ENCODE measurements at regions not wholly inside any gene's neighbourhood (a gene's known extent, or its start where the extent isn't known, plus 50 kb on each side); places are given as distances from the start of the nearest gene placed in this dataset.

GRCh38 chr5:154630410-154630809 lies 124.8 kb upstream of the LARP1 start:
- TF ChIP-seq, protein P1, sequence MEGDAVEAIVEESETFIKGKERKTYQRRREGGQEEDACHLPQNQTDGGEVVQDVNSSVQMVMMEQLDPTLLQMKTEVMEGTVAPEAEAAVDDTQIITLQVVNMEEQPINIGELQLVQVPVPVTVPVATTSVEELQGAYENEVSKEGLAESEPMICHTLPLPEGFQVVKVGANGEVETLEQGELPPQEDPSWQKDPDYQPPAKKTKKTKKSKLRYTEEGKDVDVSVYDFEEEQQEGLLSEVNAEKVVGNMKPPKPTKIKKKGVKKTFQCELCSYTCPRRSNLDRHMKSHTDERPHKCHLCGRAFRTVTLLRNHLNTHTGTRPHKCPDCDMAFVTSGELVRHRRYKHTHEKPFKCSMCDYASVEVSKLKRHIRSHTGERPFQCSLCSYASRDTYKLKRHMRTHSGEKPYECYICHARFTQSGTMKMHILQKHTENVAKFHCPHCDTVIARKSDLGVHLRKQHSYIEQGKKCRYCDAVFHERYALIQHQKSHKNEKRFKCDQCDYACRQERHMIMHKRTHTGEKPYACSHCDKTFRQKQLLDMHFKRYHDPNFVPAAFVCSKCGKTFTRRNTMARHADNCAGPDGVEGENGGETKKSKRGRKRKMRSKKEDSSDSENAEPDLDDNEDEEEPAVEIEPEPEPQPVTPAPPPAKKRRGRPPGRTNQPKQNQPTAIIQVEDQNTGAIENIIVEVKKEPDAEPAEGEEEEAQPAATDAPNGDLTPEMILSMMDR (IDR thresholded peaks at IDR 0.05; ENCODE audit: insufficient read depth, low read depth, low read length), result no peak
- H3K4me3 ChIP-seq (ENCODE audit: low read depth, low read length), result no peak overlapping the region
- DNase-seq (ENCODE audit: low read depth), result peak; percentile 57

DNA sequence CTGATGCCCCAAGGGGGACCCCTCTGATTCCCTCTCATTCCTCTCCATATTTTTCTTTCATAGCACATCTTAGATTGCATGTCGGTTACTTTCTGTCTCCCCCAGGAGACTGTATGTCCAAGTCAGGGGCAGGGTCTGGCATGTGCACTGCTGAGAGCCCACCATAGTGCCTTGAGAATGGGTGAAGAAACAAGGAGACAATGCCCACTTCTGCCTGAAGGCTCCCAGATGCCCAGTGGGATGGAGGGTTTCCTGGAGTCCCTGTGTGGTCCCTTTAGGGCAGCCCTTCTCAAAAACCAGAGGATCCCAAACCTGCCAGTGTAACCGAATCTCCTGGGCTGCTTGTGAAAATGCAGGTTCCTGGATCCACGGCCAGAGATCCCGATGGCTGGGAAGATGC lies 126.5 kb upstream of the LARP1 start:
- DNase-seq (ENCODE audit: low read depth), result no peak
- H3K4me3 ChIP-seq (ENCODE audit: low read depth, low read length), result no peak overlapping the region
- TF ChIP-seq, protein P1 (IDR thresholded peaks at IDR 0.05; ENCODE audit: insufficient read depth, low read depth, low read length), result no peak

DNA sequence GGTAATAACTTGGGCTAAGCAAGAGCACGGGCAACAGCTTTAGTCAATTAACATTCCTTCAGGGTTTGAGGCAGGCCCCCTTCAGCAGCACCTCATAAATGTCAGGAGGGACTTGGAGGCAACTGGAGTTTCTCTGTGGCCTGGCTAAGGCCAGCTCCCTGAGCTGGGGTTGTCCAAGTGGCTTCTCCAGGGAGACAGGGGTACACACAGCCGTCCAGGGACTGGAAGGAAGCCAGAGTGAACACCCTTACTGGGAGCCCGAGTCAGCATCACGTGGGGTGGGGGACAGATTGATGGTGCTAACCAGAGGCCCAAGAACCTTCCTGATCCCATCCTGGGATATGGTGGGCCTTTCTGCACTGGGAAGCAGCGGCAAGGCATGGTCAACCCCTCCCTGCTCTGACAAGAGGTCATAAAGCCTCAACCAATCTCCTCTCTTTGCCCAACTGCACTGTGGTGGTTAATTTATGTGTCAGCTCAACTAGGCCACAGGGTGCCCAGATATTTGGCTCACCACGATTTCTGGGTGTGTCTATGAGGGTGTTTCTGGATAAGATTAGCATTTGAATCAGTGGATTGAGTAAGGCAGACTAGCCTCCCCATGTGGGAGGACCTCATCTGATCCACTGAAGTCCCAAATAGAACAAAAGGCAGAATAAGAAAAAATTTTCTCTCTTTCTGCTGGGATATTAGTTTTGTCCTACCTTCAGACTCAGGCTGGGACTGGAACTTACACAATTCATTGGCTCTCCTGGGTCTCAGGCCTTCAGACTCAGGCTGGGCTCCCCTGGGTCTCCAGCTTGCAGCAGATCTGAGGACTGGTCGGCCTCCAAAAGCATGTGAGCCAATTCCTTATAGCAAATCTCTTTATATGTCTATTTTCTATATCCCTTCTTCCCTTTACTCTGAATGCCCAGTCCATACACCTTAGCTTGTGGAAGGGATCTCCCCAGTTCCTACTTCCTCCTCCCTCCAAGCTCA lies 127.2 kb upstream of the LARP1 start:
- no peak overlapping the region for H3K4me3 ChIP-seq (ENCODE audit: low read depth, low read length)
- TF ChIP-seq, protein P1 (IDR thresholded peaks at IDR 0.05; ENCODE audit: insufficient read depth, low read depth, low read length), result no peak
- DNase-seq (ENCODE audit: low read depth), result peak; percentile 93

DNA sequence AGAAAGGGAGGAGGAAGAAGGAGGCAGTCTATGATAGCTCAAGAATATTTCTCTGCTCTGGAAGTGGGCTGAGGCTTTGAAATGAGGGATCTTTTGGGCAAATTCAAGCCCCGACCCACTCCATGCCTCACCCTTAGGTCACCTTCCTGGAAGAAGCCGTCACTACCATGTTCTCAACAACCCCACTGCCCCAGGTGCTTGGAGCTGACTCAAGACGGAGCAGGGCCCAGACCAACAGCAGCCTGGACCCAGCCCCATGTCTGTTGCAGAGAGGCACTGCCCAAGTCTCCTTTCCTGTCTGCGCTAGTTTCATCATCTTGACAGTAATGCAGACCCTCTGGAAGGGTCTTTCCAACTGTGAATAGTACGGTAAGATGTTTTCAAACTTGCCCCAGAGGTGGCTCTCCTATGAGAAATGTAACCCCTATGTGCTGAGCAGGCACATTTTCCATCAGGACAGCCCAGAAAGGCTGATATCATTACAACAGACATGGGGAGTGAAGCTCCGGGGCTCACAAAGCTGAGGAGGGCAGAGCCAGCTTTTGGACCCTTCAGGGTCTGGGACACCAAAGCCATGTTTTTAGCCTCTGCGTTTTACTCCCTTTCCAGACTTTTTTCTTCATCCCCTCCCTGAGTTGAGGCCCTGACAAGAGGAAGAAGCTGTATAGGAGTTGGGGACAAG lies 128.2 kb upstream of the LARP1 start:
- DNase-seq (ENCODE audit: low read depth), result no peak
- H3K4me3 ChIP-seq (ENCODE audit: low read depth, low read length), result no peak overlapping the region
- TF ChIP-seq, protein P1 (IDR thresholded peaks at IDR 0.05; ENCODE audit: insufficient read depth, low read depth, low read length), result no peak

GRCh38 chr5:154625031-154625430 lies 130.1 kb upstream of the LARP1 start:
- no peak for DNase-seq (ENCODE audit: low read depth)
- H3K4me3 ChIP-seq (ENCODE audit: low read depth, low read length), result no peak overlapping the region
- TF ChIP-seq, protein P1 (IDR thresholded peaks at IDR 0.05; ENCODE audit: insufficient read depth, low read depth, low read length), result no peak

- DNase-seq (ENCODE audit: low read depth), result no peak
- H3K4me3 ChIP-seq (ENCODE audit: low read depth, low read length), result no peak overlapping the region
- TF ChIP-seq, protein P1 (IDR thresholded peaks at IDR 0.05; ENCODE audit: insufficient read depth, low read depth, low read length), result no peak
Measured at GRCh38 chr5:154624341-154624740, 130.8 kb upstream of the LARP1 start.
